ENCODE measurements at regions not wholly inside any gene's neighbourhood (a gene's known extent, or its start where the extent isn't known, plus 50 kb on each side); places are given as distances from the start of the nearest gene placed in this dataset.

GRCh38 chr16:72226136-72226535 is 54.2 kb upstream of the PMFBP1 start:
- no peak for TF ChIP-seq POLR2AphosphoS5 (IDR thresholded peaks at IDR 0.05)
- no peak for TF ChIP-seq EP300 (IDR thresholded peaks at IDR 0.05)
- no peak for TF ChIP-seq CTCF (IDR thresholded peaks at IDR 0.05)
- no peak for TF ChIP-seq POLR2A (IDR thresholded peaks at IDR 0.05)
- 74 to 90% methylated on average over 2 to 3 of the region's 3 CpGs for WGBS, 2 donors
- H3K9me3 ChIP-seq = no peaks in the 10 kb centered on the region
- H3K27ac ChIP-seq = no peak overlapping the region
- H3K36me3 ChIP-seq = no peaks in the 10 kb centered on the region
- no peak overlapping the region for H3K4me3 ChIP-seq
- no peaks in the 10 kb centered on the region for H3K4me1 ChIP-seq
- no peak for ATAC-seq (ENCODE audit: low FRiP score in 2 of 2)
- H3K27me3 ChIP-seq = no peaks in the 10 kb centered on the region
- no peak for DNase-seq

- H3K4me3 ChIP-seq = no peak overlapping the region
- 78 to 81% methylated on average over 6 of the region's 6 CpGs for WGBS, 2 donors
- H3K9me3 ChIP-seq = no peaks in the 10 kb centered on the region
- no peaks in the 10 kb centered on the region for H3K27me3 ChIP-seq
- no peak overlapping the region for H3K27ac ChIP-seq
- H3K4me1 ChIP-seq = no peaks in the 10 kb centered on the region
- TF ChIP-seq POLR2AphosphoS5 (IDR thresholded peaks at IDR 0.05) = no peak
- no peak for TF ChIP-seq POLR2A (IDR thresholded peaks at IDR 0.05)
- no peak for TF ChIP-seq EP300 (IDR thresholded peaks at IDR 0.05)
- no peak for TF ChIP-seq CTCF (IDR thresholded peaks at IDR 0.05)
- no peaks in the 10 kb centered on the region for H3K36me3 ChIP-seq
- ATAC-seq (ENCODE audit: low FRiP score in 2 of 2) (no peak), DNase-seq (no peak)
Observed at GRCh38 chr16:72224260-72224768, 52.4 kb upstream of the PMFBP1 start.

GRCh38 chr16:72222503-72222902 is 50.5 kb upstream of the PMFBP1 start:
- DNase-seq = no peak
- no peak for TF ChIP-seq POLR2A (IDR thresholded peaks at IDR 0.05)
- no peak for TF ChIP-seq POLR2AphosphoS5 (IDR thresholded peaks at IDR 0.05)
- TF ChIP-seq EP300 (IDR thresholded peaks at IDR 0.05) = no peak
- no peak for TF ChIP-seq CTCF (IDR thresholded peaks at IDR 0.05)

More at GRCh38 chr16:72222503-72222902, 50.5 kb upstream of the PMFBP1 start:
- Histone ChIP-seq H3K27me3 (no peaks in the 10 kb centered on the region), H3K27ac (no peak overlapping the region), H3K9me3 (no peaks in the 10 kb centered on the region), H3K4me3 (no peak overlapping the region), H3K4me1 (no peaks in the 10 kb centered on the region), H3K36me3 (no peaks in the 10 kb centered on the region)
- WGBS, 2 donors = 92 to 100% methylated on average over 2 of the region's 2 CpGs
- ATAC-seq (ENCODE audit: low FRiP score in 2 of 2) = no peak

Small RNA genes lying in the stretch of these regions (small RNA-seq; reads per million reads assigned to genes)
- gene RF00026 (0 reads per million in 4 donors), gene RNU7-90P (0 reads per million in 4 donors)

All from upper lobe of left lung (tissue), 6 donors.